K562 (cell line): ENCODE measurements at regions not wholly inside any gene's neighbourhood (a gene's known extent, or its start where the extent isn't known, plus 50 kb on each side); places are given as distances from the start of the nearest gene placed in this dataset.

Experiments
- ARID1B ChIP-seq: fragments of 450-650 bp; IDR thresholded peaks from 2 replicates; pipeline ENCODE4 v1.6.1; 2016; ENCODE audit warnings: antibody characterized with exemption, mild to moderate bottlenecking, inconsistent platforms
- CBFB ChIP-seq: sonication (generic); formaldehyde crosslinking; IDR thresholded peaks from 2 replicates; pipeline ENCODE4 v1.4.0; 2020; ENCODE audit warnings: mild to moderate bottlenecking, missing genetic modification reagents
- KAT2B ChIP-seq: IDR thresholded peaks from one replicate; pipeline ENCODE4 v1.6.1; 2012; ENCODE audit warnings: low read depth, mild to moderate bottlenecking, control low read depth, inconsistent platforms, low read length, moderate library complexity
- MCM3 ChIP-seq: fragments of 450-650 bp; IDR thresholded peaks from 2 replicates; pipeline ENCODE4 v1.6.1; 2016
- NCOA2 ChIP-seq, 2 experiments: fragments of 450-650 bp; IDR thresholded peaks; 2 replicates each; pipeline ENCODE4 v1.6.1; 2018; ENCODE audit warnings: mild to moderate bottlenecking in 2 of 2, moderate library complexity in 1 of 2; ENCODE audit not compliant: partially characterized antibody in 2 of 2
- NFE2L1 ChIP-seq: fragments of 450-650 bp; IDR thresholded peaks from 2 replicates; pipeline ENCODE4 v1.6.1; 2016; ENCODE audit warnings: missing genetic modification characterization, low read depth, mild to moderate bottlenecking, missing compliant biosample characterization, moderate library complexity, borderline replicate concordance
- TF ChIP-seq, protein P1 (sequence below): fragments of 450-650 bp; formaldehyde crosslinking; IDR thresholded peaks from 2 replicates; pipeline ENCODE4 v1.4.0; 2022; ENCODE audit warnings: mild to moderate bottlenecking, moderate library complexity
- TF ChIP-seq, protein P2 (sequence below): fragments of 450-650 bp; formaldehyde crosslinking; IDR thresholded peaks from 2 replicates; pipeline ENCODE4 v1.4.0; 2020; ENCODE audit warnings: mild to moderate bottlenecking, moderate library complexity
- TF ChIP-seq, protein P3 (sequence below): fragments of 250-450 bp; sonication (Bioruptor Pico); IDR thresholded peaks from 2 replicates; pipeline ENCODE4 v1.9.0; 2021; ENCODE audit warnings: mild to moderate bottlenecking
- TF ChIP-seq, protein P4 (sequence below): sonication (generic); formaldehyde crosslinking; IDR thresholded peaks from 2 replicates; pipeline ENCODE4 v1.5.0; 2020; ENCODE audit warnings: missing genetic modification reagents

DNA sequence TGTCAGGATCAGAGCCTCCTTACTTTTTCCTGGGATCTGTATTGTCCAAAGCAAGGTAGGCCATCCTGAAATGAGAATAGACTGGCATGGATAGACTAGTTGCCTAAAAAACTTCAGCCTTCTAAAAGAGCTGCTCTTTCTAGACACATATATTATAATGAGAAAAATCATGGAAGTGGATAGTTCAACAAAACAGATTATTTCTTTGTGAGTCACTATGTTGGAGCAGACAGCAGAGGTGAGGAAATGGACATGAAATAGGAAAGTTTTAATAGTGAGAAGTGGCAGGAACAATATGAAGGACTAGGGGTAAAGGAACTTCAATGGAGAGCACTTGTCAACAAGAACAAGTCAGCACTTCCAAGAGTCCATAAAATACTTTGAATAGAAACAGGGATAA, 101.9 kb upstream of the ANO3 start (continued):
- TF ChIP-seq, protein P1, sequence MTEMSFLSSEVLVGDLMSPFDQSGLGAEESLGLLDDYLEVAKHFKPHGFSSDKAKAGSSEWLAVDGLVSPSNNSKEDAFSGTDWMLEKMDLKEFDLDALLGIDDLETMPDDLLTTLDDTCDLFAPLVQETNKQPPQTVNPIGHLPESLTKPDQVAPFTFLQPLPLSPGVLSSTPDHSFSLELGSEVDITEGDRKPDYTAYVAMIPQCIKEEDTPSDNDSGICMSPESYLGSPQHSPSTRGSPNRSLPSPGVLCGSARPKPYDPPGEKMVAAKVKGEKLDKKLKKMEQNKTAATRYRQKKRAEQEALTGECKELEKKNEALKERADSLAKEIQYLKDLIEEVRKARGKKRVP, result no peak
- TF ChIP-seq NFE2L1 (tag) (no peak), KAT2B (no peak), NCOA2 (IDR thresholded peaks at IDR 0.05; ENCODE audit: partially characterized antibody in 2 of 2) (no peak), CBFB (CRISPR knock-in tag) (no peak), MCM3 (no peak), ARID1B (no peak)
- TF ChIP-seq, protein P2, sequence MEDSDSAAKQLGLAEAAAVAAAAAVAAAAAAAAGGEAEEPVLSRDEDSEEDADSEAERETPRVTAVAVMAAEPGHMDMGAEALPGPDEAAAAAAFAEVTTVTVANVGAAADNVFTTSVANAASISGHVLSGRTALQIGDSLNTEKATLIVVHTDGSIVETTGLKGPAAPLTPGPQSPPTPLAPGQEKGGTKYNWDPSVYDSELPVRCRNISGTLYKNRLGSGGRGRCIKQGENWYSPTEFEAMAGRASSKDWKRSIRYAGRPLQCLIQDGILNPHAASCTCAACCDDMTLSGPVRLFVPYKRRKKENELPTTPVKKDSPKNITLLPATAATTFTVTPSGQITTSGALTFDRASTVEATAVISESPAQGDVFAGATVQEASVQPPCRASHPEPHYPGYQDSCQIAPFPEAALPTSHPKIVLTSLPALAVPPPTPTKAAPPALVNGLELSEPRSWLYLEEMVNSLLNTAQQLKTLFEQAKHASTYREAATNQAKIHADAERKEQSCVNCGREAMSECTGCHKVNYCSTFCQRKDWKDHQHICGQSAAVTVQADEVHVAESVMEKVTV (CRISPR knock-in tag), result no peak
- TF ChIP-seq, protein P3, sequence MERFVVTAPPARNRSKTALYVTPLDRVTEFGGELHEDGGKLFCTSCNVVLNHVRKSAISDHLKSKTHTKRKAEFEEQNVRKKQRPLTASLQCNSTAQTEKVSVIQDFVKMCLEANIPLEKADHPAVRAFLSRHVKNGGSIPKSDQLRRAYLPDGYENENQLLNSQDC (CRISPR knock-in tag), result no peak
- TF ChIP-seq, protein P4, sequence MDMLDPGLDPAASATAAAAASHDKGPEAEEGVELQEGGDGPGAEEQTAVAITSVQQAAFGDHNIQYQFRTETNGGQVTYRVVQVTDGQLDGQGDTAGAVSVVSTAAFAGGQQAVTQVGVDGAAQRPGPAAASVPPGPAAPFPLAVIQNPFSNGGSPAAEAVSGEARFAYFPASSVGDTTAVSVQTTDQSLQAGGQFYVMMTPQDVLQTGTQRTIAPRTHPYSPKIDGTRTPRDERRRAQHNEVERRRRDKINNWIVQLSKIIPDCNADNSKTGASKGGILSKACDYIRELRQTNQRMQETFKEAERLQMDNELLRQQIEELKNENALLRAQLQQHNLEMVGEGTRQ (CRISPR knock-in tag), result no peak
